SK-N-SH treated with all-trans-retinoic acid at 6 μM for 48 hours (cell line): ENCODE measurements at regions not wholly inside any gene's neighbourhood (a gene's known extent, or its start where the extent isn't known, plus 50 kb on each side); places are given as distances from the start of the nearest gene placed in this dataset.

ENCODE experiments used
- ATAC-seq: fragments of 200-7000 bp; cut with Tn5 transposase; 3 replicates; pipeline ENCODE4 v1.9.1; 2020; ENCODE audit warnings: mild to moderate bottlenecking, moderate library complexity
- ARNTL ChIP-seq: fragments of 450-650 bp; formaldehyde crosslinking; IDR thresholded peaks from 2 replicates; pipeline ENCODE4 v1.5.0; 2020; ENCODE audit warnings: low read depth, mild to moderate bottlenecking, moderate library complexity, borderline replicate concordance
- BACH2 ChIP-seq: fragments of 250-450 bp; sonication (Bioruptor Pico); IDR thresholded peaks from 2 replicates; pipeline ENCODE4 v1.9.0; 2021; ENCODE audit warnings: mild to moderate bottlenecking, borderline replicate concordance
- CSDC2 ChIP-seq: fragments of 250-450 bp; sonication (Bioruptor Pico); IDR thresholded peaks from 2 replicates; pipeline ENCODE4 v1.5.0; 2020; ENCODE audit warnings: mild to moderate bottlenecking, moderate library complexity
- ESRRG ChIP-seq: fragments of 250-450 bp; sonication (Bioruptor Pico); IDR thresholded peaks from 2 replicates; pipeline ENCODE4 v1.6.1; 2021; ENCODE audit warnings: mild to moderate bottlenecking
- GLIS3 ChIP-seq: fragments of 250-450 bp; sonication (Bioruptor Pico); IDR thresholded peaks from 2 replicates; pipeline ENCODE4 v1.5.0; 2020; ENCODE audit warnings: mild to moderate bottlenecking, moderate library complexity
- ISL1 ChIP-seq: fragments of 250-450 bp; sonication (Bioruptor Pico); IDR thresholded peaks from 2 replicates; pipeline ENCODE4 v2.1.2; 2022; ENCODE audit warnings: mild to moderate bottlenecking, moderate library complexity
- OSR1 ChIP-seq: fragments of 250-450 bp; sonication (Bioruptor Pico); IDR thresholded peaks from 2 replicates; pipeline ENCODE4 v1.8.0; 2022; ENCODE audit warnings: moderate library complexity, mild to moderate bottlenecking, inconsistent platforms
- PPARA ChIP-seq: fragments of 250-450 bp; sonication (Bioruptor Pico); IDR thresholded peaks from 2 replicates; pipeline ENCODE4 v1.5.0; 2020; ENCODE audit warnings: mild to moderate bottlenecking, borderline replicate concordance
- RARB ChIP-seq: fragments of 250-450 bp; sonication (Bioruptor Pico); IDR thresholded peaks from 2 replicates; pipeline ENCODE4 v1.8.0; 2021; ENCODE audit warnings: mild to moderate bottlenecking, moderate library complexity
- SNAI2 ChIP-seq: fragments of 250-450 bp; sonication (Bioruptor Pico); IDR thresholded peaks from 2 replicates; pipeline ENCODE4 v1.5.0; 2020; ENCODE audit warnings: mild to moderate bottlenecking, moderate library complexity
- TCF4 ChIP-seq: fragments of 250-450 bp; sonication (Bioruptor Pico); IDR thresholded peaks from 2 replicates; pipeline ENCODE4 v1.8.0; 2021; ENCODE audit warnings: mild to moderate bottlenecking, moderate library complexity, borderline replicate concordance
- TOX ChIP-seq: fragments of 250-450 bp; sonication (Bioruptor Pico); IDR thresholded peaks from 2 replicates; pipeline ENCODE4 v1.8.0; 2021; ENCODE audit warnings: mild to moderate bottlenecking, moderate library complexity, borderline replicate concordance
- TSHZ2 ChIP-seq: fragments of 250-450 bp; sonication (Bioruptor Pico); IDR thresholded peaks from 2 replicates; pipeline ENCODE4 v1.5.0; 2020; ENCODE audit warnings: mild to moderate bottlenecking, moderate library complexity
- ZC3H10 ChIP-seq: fragments of 250-450 bp; sonication (Bioruptor Pico); IDR thresholded peaks from 2 replicates; pipeline ENCODE4 v1.5.1; 2021; ENCODE audit warnings: mild to moderate bottlenecking, moderate library complexity
- ZFP3 ChIP-seq: fragments of 250-450 bp; sonication (Bioruptor Pico); IDR thresholded peaks from 2 replicates; pipeline ENCODE4 v1.5.0; 2020; ENCODE audit warnings: mild to moderate bottlenecking, moderate library complexity
- ZFP30 ChIP-seq: fragments of 450-650 bp; formaldehyde crosslinking; IDR thresholded peaks from 2 replicates; pipeline ENCODE4 v1.5.0; 2022; ENCODE audit warnings: mild to moderate bottlenecking, moderate library complexity
- ZNF565 ChIP-seq: fragments of 450-650 bp; formaldehyde crosslinking; conservative IDR thresholded peaks from 2 replicates; pipeline ENCODE4 v1.5.0; 2020; ENCODE audit warnings: low read depth, mild to moderate bottlenecking, moderate library complexity
- ZNF70 ChIP-seq: fragments of 450-650 bp; formaldehyde crosslinking; IDR thresholded peaks from 2 replicates; pipeline ENCODE4 v1.5.0; 2020; ENCODE audit warnings: mild to moderate bottlenecking, moderate library complexity
- ZNF8 ChIP-seq: fragments of 450-650 bp; formaldehyde crosslinking; IDR thresholded peaks from 2 replicates; pipeline ENCODE4 v1.5.0; 2020; ENCODE audit warnings: mild to moderate bottlenecking, moderate library complexity
- TF ChIP-seq, protein P1 (sequence below): fragments of 250-450 bp; sonication (Bioruptor Pico); IDR thresholded peaks from 2 replicates; pipeline ENCODE4 v1.8.0; 2021; ENCODE audit warnings: low read depth, mild to moderate bottlenecking, moderate library complexity, borderline replicate concordance
- TF ChIP-seq, protein P2 (sequence below): fragments of 250-450 bp; sonication (Bioruptor Pico); IDR thresholded peaks from 2 replicates; pipeline ENCODE4 v1.8.0; 2020; ENCODE audit warnings: mild to moderate bottlenecking, moderate library complexity, borderline replicate concordance
- TF ChIP-seq, protein P3 (sequence below): fragments of 250-450 bp; sonication (Bioruptor Pico); IDR thresholded peaks from 2 replicates; pipeline ENCODE4 v1.5.1; 2021; ENCODE audit warnings: mild to moderate bottlenecking, moderate library complexity

GRCh38 chr7:22655781-22656180 is 71.2 kb upstream of the IL6 start:
- ATAC-seq: no peak
- no peak for TF ChIP-seq BACH2 (CRISPR knock-in tag)

GRCh38 chr7:22654831-22655230 is 72.2 kb upstream of the IL6 start:
- ATAC-seq: no peak

GRCh38 chr7:22653951-22654350 is 73.0 kb upstream of the IL6 start:
- no peak for ATAC-seq
- TF ChIP-seq OSR1 (CRISPR knock-in tag): no peak
- no peak for TF ChIP-seq ZNF565 (CRISPR knock-in tag)
- no peak for TF ChIP-seq TOX (CRISPR knock-in tag)
- no peak for TF ChIP-seq PPARA (CRISPR knock-in tag)
- no peak for TF ChIP-seq ZC3H10 (CRISPR knock-in tag)
- TF ChIP-seq TCF4 (CRISPR knock-in tag): no peak
- no peak for TF ChIP-seq CSDC2 (CRISPR knock-in tag)
- TF ChIP-seq ZNF70 (CRISPR knock-in tag): no peak
- no peak for TF ChIP-seq ZFP30
- TF ChIP-seq GLIS3 (CRISPR knock-in tag): no peak
- no peak for TF ChIP-seq TSHZ2
- TF ChIP-seq, protein P1, sequence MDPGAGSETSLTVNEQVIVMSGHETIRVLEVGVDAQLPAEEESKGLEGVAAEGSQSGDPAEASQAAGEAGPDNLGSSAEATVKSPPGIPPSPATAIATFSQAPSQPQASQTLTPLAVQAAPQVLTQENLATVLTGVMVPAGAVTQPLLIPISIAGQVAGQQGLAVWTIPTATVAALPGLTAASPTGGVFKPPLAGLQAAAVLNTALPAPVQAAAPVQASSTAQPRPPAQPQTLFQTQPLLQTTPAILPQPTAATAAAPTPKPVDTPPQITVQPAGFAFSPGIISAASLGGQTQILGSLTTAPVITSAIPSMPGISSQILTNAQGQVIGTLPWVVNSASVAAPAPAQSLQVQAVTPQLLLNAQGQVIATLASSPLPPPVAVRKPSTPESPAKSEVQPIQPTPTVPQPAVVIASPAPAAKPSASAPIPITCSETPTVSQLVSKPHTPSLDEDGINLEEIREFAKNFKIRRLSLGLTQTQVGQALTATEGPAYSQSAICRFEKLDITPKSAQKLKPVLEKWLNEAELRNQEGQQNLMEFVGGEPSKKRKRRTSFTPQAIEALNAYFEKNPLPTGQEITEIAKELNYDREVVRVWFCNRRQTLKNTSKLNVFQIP (CRISPR knock-in tag): no peak
- TF ChIP-seq, protein P2, sequence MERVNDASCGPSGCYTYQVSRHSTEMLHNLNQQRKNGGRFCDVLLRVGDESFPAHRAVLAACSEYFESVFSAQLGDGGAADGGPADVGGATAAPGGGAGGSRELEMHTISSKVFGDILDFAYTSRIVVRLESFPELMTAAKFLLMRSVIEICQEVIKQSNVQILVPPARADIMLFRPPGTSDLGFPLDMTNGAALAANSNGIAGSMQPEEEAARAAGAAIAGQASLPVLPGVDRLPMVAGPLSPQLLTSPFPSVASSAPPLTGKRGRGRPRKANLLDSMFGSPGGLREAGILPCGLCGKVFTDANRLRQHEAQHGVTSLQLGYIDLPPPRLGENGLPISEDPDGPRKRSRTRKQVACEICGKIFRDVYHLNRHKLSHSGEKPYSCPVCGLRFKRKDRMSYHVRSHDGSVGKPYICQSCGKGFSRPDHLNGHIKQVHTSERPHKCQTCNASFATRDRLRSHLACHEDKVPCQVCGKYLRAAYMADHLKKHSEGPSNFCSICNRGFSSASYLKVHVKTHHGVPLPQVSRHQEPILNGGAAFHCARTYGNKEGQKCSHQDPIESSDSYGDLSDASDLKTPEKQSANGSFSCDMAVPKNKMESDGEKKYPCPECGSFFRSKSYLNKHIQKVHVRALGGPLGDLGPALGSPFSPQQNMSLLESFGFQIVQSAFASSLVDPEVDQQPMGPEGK (CRISPR knock-in tag): no peak
- no peak for TF ChIP-seq SNAI2 (CRISPR knock-in tag)
- TF ChIP-seq RARB (CRISPR knock-in tag): no peak
- no peak for TF ChIP-seq ZFP3 (CRISPR knock-in tag)
- TF ChIP-seq ESRRG (CRISPR knock-in tag): no peak

More at GRCh38 chr7:22654831-22655230, 72.2 kb upstream of the IL6 start:
- TF ChIP-seq TOX (CRISPR knock-in tag): no peak
- TF ChIP-seq OSR1 (CRISPR knock-in tag): no peak
- no peak for TF ChIP-seq TSHZ2
- no peak for TF ChIP-seq ESRRG (CRISPR knock-in tag)
- no peak for TF ChIP-seq BACH2 (CRISPR knock-in tag)
- TF ChIP-seq ARNTL (CRISPR knock-in tag): no peak
- no peak for TF ChIP-seq ZNF8 (CRISPR knock-in tag)
- TF ChIP-seq, protein P3, sequence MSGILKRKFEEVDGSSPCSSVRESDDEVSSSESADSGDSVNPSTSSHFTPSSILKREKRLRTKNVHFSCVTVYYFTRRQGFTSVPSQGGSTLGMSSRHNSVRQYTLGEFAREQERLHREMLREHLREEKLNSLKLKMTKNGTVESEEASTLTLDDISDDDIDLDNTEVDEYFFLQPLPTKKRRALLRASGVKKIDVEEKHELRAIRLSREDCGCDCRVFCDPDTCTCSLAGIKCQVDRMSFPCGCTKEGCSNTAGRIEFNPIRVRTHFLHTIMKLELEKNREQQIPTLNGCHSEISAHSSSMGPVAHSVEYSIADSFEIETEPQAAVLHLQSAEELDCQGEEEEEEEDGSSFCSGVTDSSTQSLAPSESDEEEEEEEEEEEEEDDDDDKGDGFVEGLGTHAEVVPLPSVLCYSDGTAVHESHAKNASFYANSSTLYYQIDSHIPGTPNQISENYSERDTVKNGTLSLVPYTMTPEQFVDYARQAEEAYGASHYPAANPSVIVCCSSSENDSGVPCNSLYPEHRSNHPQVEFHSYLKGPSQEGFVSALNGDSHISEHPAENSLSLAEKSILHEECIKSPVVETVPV (CRISPR knock-in tag): no peak
- no peak for TF ChIP-seq ISL1
- TF ChIP-seq TCF4 (CRISPR knock-in tag): no peak
- TF ChIP-seq SNAI2 (CRISPR knock-in tag): no peak
- TF ChIP-seq, protein P1 (CRISPR knock-in tag): no peak
- TF ChIP-seq, all 23 proteins: peak for 0
